Testis (tissue), 2 donors: ENCODE measurements at regions not wholly inside any gene's neighbourhood (a gene's known extent, or its start where the extent isn't known, plus 50 kb on each side); places are given as distances from the start of the nearest gene placed in this dataset.

Experiments used
- DNase-seq: peaks from one replicate; pipeline ENCODE4 v3.0.0-alpha.2; 2019
- H3K27ac ChIP-seq, 2 donors: fragments of 200-600 bp; sonication (generic); one replicate each; pipeline ENCODE4 v1.5.1; 2019
- H3K27me3 ChIP-seq: fragments of 200-600 bp; sonication (generic); one replicate; pipeline ENCODE4 v1.5.1; 2019
- H3K36me3 ChIP-seq: fragments of 200-600 bp; sonication (generic); one replicate; pipeline ENCODE4 v1.5.1; 2017; ENCODE audit warnings: low read depth; ENCODE audit errors: missing control alignments
- H3K4me1 ChIP-seq: fragments of 200-600 bp; sonication (generic); one replicate; pipeline ENCODE4 v1.5.1; 2019
- H3K4me3 ChIP-seq, 2 donors: fragments of 200-600 bp; sonication (generic); one replicate each; pipeline ENCODE4 v1.5.1; 2017 to 2019
- H3K9me3 ChIP-seq: fragments of 200-600 bp; sonication (generic); one replicate; pipeline ENCODE4 v1.5.1; 2017
- POLR2A ChIP-seq: fragments of 450-650 bp; IDR thresholded peaks from one replicate; pipeline ENCODE4 v1.6.1; 2017; ENCODE audit warnings: antibody characterized with exemption, mild to moderate bottlenecking, moderate library complexity
- WGBS, 2 donors: methylation state at CpG; one replicate each; pipeline ENCODE4 v1.1.5; 2018; 5-methylcytosine and 5-hydroxymethylcytosine counted together
- intact Hi-C: fragments of 100-400 bp; cut with DNase I; formaldehyde crosslinking; loops from one replicate; pipeline ENCODE4 v1.15.1; 2023; ENCODE audit warnings: low total_unique reads
- TF ChIP-seq, protein P1 (sequence below), 3 experiments: fragments of 450-650 bp in 2 of 3; fragments of 200-600 bp in 1 of 3; sonication (generic) in 1 of 3; IDR thresholded peaks; one replicate each; pipeline ENCODE4 v1.5.1; 2016 to 2019; ENCODE audit warnings: antibody characterized with exemption in 3 of 3, mild to moderate bottlenecking in 2 of 3, moderate library complexity in 1 of 3

DNA sequence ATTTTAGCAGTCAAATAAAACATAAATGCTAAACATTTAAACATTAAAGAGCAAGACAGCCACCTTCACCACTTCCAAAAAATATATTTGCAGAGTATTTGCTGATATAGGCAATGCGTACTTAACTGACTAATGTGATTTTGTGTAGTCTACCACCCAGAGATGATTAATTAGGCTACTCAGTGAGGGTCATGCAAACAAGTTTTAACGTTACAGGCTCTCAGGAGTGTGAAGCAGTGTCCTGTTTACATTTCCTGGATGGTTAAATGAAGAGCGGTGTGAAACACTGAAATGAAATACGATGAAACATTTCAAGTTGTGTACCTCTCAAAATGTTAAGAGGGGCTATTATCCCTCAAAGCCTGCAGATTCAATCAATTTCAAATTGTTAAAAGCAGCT is 165.8 kb upstream of the LRIG3 start:
- intact Hi-C loops = loop anchor here (10.0 kb wide), 1 partner anchor 541 kb away; no protein-coding TSS in a partner anchor
- Histone ChIP-seq H3K27me3 (no peaks in the 10 kb centered on the region), H3K4me1 (no peaks in the 10 kb centered on the region), H3K27ac (no peak overlapping the region), H3K4me3 (no peak overlapping the region), H3K9me3 (no peaks in the 10 kb centered on the region), H3K36me3 (no peaks in the 10 kb centered on the region)
- 79 to 83% methylated on average over 4 of the region's 4 CpGs for WGBS, 2 donors
- TF ChIP-seq, protein P1, sequence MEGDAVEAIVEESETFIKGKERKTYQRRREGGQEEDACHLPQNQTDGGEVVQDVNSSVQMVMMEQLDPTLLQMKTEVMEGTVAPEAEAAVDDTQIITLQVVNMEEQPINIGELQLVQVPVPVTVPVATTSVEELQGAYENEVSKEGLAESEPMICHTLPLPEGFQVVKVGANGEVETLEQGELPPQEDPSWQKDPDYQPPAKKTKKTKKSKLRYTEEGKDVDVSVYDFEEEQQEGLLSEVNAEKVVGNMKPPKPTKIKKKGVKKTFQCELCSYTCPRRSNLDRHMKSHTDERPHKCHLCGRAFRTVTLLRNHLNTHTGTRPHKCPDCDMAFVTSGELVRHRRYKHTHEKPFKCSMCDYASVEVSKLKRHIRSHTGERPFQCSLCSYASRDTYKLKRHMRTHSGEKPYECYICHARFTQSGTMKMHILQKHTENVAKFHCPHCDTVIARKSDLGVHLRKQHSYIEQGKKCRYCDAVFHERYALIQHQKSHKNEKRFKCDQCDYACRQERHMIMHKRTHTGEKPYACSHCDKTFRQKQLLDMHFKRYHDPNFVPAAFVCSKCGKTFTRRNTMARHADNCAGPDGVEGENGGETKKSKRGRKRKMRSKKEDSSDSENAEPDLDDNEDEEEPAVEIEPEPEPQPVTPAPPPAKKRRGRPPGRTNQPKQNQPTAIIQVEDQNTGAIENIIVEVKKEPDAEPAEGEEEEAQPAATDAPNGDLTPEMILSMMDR (IDR thresholded peaks at IDR 0.05) = no peak
- TF ChIP-seq POLR2A = no peak
- no peak for DNase-seq

DNA sequence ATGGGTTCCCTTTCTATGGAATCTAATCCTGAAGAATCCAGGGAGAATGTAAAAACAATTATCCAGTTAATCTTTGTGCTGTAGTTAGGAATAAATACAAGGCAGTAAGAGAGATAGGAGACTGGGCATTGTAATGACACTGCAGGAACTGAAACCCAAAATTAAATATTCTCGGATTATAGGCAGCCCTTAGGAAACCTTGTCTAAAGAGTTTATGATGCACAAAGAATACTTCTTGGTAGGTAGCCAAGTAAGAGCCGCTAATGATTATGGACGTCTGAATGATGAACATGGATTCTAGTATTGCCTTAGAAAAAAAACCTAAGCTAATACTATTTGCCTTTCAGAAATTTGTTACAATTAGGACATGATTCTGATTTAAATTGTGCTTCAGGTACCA is 165.4 kb upstream of the LRIG3 start:
- Histone ChIP-seq H3K27ac (peak overlapping the region in 1 of 2 donors; percentile 23), H3K4me1 (no peaks in the 10 kb centered on the region), H3K36me3 (no peaks in the 10 kb centered on the region), H3K9me3 (no peaks in the 10 kb centered on the region), H3K27me3 (no peaks in the 10 kb centered on the region), H3K4me3 (no peak overlapping the region)
- no peak for DNase-seq
- no peak for TF ChIP-seq POLR2A
- TF ChIP-seq, protein P1 (IDR thresholded peaks at IDR 0.05) = no peak
- WGBS, 2 donors = 49 to 56% methylated on average over 3 of the region's 3 CpGs
- intact Hi-C loops = loop anchor here (10.0 kb wide), 1 partner anchor 541 kb away; no protein-coding TSS in a partner anchor

DNA sequence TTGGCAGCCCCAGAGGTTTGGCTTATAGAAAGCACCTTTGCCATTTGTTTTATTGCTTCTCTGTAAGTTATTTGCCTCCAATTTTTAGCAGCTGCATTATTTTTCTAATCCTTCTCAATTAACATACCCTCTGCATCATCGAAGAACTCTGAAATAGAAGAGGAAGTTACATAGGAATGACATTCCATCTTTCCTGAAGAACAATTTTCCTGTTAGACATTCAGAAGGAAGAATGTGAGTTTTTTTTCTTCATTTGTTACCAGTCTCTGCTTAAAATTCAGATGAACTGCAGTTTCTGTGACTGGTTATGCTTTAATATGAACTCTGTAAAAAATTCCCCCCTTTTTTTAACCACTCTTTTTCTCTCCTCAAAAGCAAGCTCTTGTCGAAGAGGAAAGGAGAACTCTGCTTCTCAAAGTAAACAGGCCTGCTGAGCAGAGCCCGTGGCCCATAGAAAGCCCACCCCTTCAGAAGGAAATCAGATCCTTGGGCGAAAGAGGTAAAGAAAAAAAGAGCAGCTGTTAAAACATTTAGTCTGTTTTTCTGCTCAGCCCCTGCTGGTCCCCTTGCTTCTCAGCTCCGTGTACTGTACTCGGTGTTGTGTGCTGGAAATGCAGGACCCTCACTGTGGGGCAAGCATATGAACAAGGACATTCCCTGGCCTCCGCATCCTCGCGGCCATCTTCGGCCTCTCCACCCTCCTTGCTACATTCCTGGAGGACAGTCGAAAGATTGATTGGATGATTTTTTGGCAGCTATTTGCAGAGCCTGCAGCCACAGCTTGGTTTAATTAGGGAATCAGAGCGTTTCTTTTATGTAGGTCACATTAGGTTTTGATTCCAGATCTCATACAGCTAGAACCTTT is 164.4 kb upstream of the LRIG3 start:
- no peaks in the 10 kb centered on the region for H3K4me1 ChIP-seq
- no peak overlapping the region for H3K4me3 ChIP-seq
- no peaks in the 10 kb centered on the region for H3K9me3 ChIP-seq
- H3K27me3 ChIP-seq = no peaks in the 10 kb centered on the region
- no peaks in the 10 kb centered on the region for H3K36me3 ChIP-seq
- DNase-seq = peak; percentile 29
- TF ChIP-seq, protein P1 (IDR thresholded peaks at IDR 0.05) = no peak
- no peak for TF ChIP-seq POLR2A
- intact Hi-C loops = loop anchor here (10.0 kb wide), 1 partner anchor 540 kb away; no protein-coding TSS in a partner anchor
- H3K27ac ChIP-seq = peak overlapping the region in 1 of 2 donors; percentile 23
- WGBS, 2 donors = 19 to 32% methylated on average over 12 of the region's 12 CpGs

DNA sequence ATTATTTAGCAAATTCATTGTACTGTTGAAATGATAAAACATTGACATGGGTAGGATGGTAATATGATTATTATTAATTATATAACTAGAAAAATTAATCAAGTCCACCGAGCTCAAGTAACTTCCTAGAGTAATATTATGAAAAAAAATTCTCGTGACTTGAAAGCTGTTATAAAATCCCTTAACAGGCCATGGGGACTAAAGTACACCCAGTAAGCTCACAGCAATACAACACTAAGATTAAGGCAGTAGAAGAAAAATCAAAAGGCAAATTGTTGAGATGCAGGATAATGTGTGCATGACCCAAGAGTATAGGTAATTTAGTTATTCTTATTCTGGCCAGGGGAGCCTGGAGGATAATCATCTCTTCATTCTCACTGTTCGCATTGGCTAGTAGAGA is 162.6 kb upstream of the LRIG3 start:
- Histone ChIP-seq H3K4me1 (no peaks in the 10 kb centered on the region), H3K27ac (no peak overlapping the region), H3K27me3 (no peaks in the 10 kb centered on the region), H3K4me3 (no peak overlapping the region), H3K9me3 (no peaks in the 10 kb centered on the region), H3K36me3 (no peaks in the 10 kb centered on the region)
- WGBS, 2 donors = 92 to 94% methylated on average over 3 of the region's 3 CpGs
- DNase-seq = no peak
- intact Hi-C loops = loop anchor here (10.0 kb wide), 1 partner anchor 538 kb away; no protein-coding TSS in a partner anchor
- TF ChIP-seq, protein P1 (IDR thresholded peaks at IDR 0.05) = no peak
- TF ChIP-seq POLR2A = no peak
